GM23338 (cell line): ENCODE measurements at regions not wholly inside any gene's neighbourhood (a gene's known extent, or its start where the extent isn't known, plus 50 kb on each side); places are given as distances from the start of the nearest gene placed in this dataset.

Source experiments
- ATAC-seq: fragments of 200-7000 bp; cut with Tn5 transposase; 3 replicates; pipeline ENCODE4 v1.9.1; 2020
- DNase-seq: peaks from one replicate; pipeline ENCODE4 v3.0.0-alpha.2; 2015; ENCODE audit warnings: low spot score
- H2AFZ ChIP-seq: fragments of 200-600 bp; sonication (generic); 2 replicates; pipeline ENCODE4 v1.8.0; 2016; ENCODE audit warnings: antibody characterized with exemption, mild to moderate bottlenecking, moderate library complexity
- H3F3A ChIP-seq: fragments of 200-600 bp; sonication (generic); replicated peaks from 2 replicates; pipeline ENCODE4 v1.8.0; 2017; ENCODE audit warnings: antibody characterized with exemption, mixed run types, low read depth
- H3K27ac ChIP-seq: fragments of 200-600 bp; sonication (generic); 2 replicates; pipeline ENCODE4 v1.6.1; 2016; ENCODE audit warnings: low read depth
- H3K27me3 ChIP-seq: fragments of 200-600 bp; sonication (generic); 2 replicates; pipeline ENCODE4 v1.8.0; 2016; ENCODE audit warnings: mild to moderate bottlenecking, mixed run types, moderate library complexity; ENCODE audit not compliant: insufficient read depth
- H3K36me3 ChIP-seq: fragments of 200-600 bp; sonication (generic); 2 replicates; pipeline ENCODE4 v1.8.0; 2016; ENCODE audit warnings: mild to moderate bottlenecking; ENCODE audit not compliant: insufficient read depth
- H3K4me1 ChIP-seq: fragments of 200-600 bp; sonication (generic); 2 replicates; pipeline ENCODE4 v1.8.0; 2016; ENCODE audit warnings: mild to moderate bottlenecking, moderate library complexity; ENCODE audit not compliant: insufficient read depth
- H3K4me2 ChIP-seq: fragments of 200-600 bp; sonication (generic); 2 replicates; pipeline ENCODE4 v1.7.1; 2017; ENCODE audit warnings: mixed run types
- H3K4me3 ChIP-seq: fragments of 200-600 bp; sonication (generic); 2 replicates; pipeline ENCODE4 v1.6.1; 2016; ENCODE audit warnings: mixed run types
- H3K79me2 ChIP-seq: fragments of 200-600 bp; sonication (generic); replicated peaks from 2 replicates; pipeline ENCODE4 v1.8.0; 2017; ENCODE audit warnings: mild to moderate bottlenecking; ENCODE audit not compliant: insufficient read depth
- H3K9me2 ChIP-seq: fragments of 200-600 bp; sonication (generic); 2 replicates; pipeline ENCODE4 v1.8.0; 2017; ENCODE audit not compliant: insufficient read depth
- H4K20me1 ChIP-seq: fragments of 200-600 bp; sonication (generic); replicated peaks from 2 replicates; pipeline ENCODE4 v1.8.0; 2017; ENCODE audit warnings: mild to moderate bottlenecking; ENCODE audit not compliant: insufficient read depth
- H3K27ac Mint-ChIP-seq: 2 replicates; pipeline ENCODE4 v1.8.0; 2020; ENCODE audit warnings: inconsistent platforms, mild to moderate bottlenecking, moderate library complexity, mixed read lengths
- H3K27me3 Mint-ChIP-seq: 3 replicates; pipeline ENCODE4 v1.8.0; 2022; ENCODE audit warnings: low read depth, mild to moderate bottlenecking, moderate library complexity, mixed read lengths, inconsistent platforms; ENCODE audit not compliant: insufficient read depth, poor library complexity
- H3K36me3 Mint-ChIP-seq: 3 replicates; pipeline ENCODE4 v1.8.0; 2021; ENCODE audit warnings: low read depth, mild to moderate bottlenecking, inconsistent platforms, moderate library complexity, mixed read lengths
- H3K4me1 Mint-ChIP-seq: 3 replicates; pipeline ENCODE4 v1.8.0; 2020; ENCODE audit warnings: mild to moderate bottlenecking, inconsistent platforms, mixed read lengths
- H3K4me3 Mint-ChIP-seq: 3 replicates; pipeline ENCODE4 v1.8.0; 2021; ENCODE audit warnings: moderate library complexity, mild to moderate bottlenecking, inconsistent platforms, mixed read lengths
- H3K9me3 Mint-ChIP-seq: 3 replicates; pipeline ENCODE4 v1.8.0; 2020; ENCODE audit warnings: moderate library complexity, mild to moderate bottlenecking, inconsistent platforms, mixed read lengths
- CREB1 ChIP-seq: fragments of 250-450 bp; sonication (Bioruptor Pico); IDR thresholded peaks from 2 replicates; pipeline ENCODE4 v1.5.0; 2020; ENCODE audit warnings: low read depth, mild to moderate bottlenecking, moderate library complexity
- CTCF ChIP-seq, 2 experiments: fragments of 200-600 bp in 1 of 2; sonication (generic) in 1 of 2; conservative IDR thresholded peaks; 2 replicates each; pipeline versions ENCODE4 v1.5.1 to v1.6.1; 2016 to 2017; ENCODE audit warnings: antibody characterized with exemption in 2 of 2, low read depth in 2 of 2, mild to moderate bottlenecking in 2 of 2, moderate library complexity in 1 of 2
- ETS1 ChIP-seq: IDR thresholded peaks from 2 replicates; pipeline ENCODE4 v1.6.1; 2016; ENCODE audit warnings: antibody characterized with exemption
- EZH2 ChIP-seq: fragments of 200-600 bp; sonication (generic); IDR thresholded peaks from one replicate; pipeline ENCODE4 v1.8.0; 2017; ENCODE audit warnings: antibody characterized with exemption, mild to moderate bottlenecking, low read depth; ENCODE audit not compliant: unreplicated experiment
- POLR2AphosphoS5 ChIP-seq: IDR thresholded peaks from 2 replicates; pipeline ENCODE4 v1.6.1; 2016; ENCODE audit warnings: antibody characterized with exemption, low read depth
- REST ChIP-seq: IDR thresholded peaks from one replicate; pipeline ENCODE4 v1.6.1; 2018; ENCODE audit warnings: antibody characterized with exemption; ENCODE audit not compliant: unreplicated experiment
- STAT1 ChIP-seq: IDR thresholded peaks from one replicate; pipeline ENCODE4 v1.6.1; 2016; ENCODE audit warnings: antibody characterized with exemption; ENCODE audit not compliant: unreplicated experiment
- ZNF114 ChIP-seq: fragments of 250-450 bp; sonication (Bioruptor Pico); IDR thresholded peaks from 2 replicates; pipeline ENCODE4 v1.5.0; 2020; ENCODE audit warnings: mild to moderate bottlenecking, moderate library complexity
- ZNF331 ChIP-seq: fragments of 250-450 bp; sonication (Bioruptor Pico); IDR thresholded peaks from 2 replicates; pipeline ENCODE4 v1.5.0; 2020; ENCODE audit warnings: low read depth, mild to moderate bottlenecking, moderate library complexity
- ZNF462 ChIP-seq: fragments of 250-450 bp; sonication (Bioruptor Pico); IDR thresholded peaks from 2 replicates; pipeline ENCODE4 v1.5.0; 2020; ENCODE audit warnings: mild to moderate bottlenecking, moderate library complexity

GRCh38 chr5:10151656-10152055 is 98.0 kb downstream of the ATPSCKMT start:
- Histone ChIP-seq H2AFZ (no peak overlapping the region), H3K4me1 (peaks cover 3% of the 10 kb centered on the region; the same call in 1 of the 2 replicates), H3K4me3 (no peak overlapping the region), H3K9me2 (no peaks in the 10 kb centered on the region), H3K79me2 (no peaks in the 10 kb centered on the region), H3F3A (no peaks in the 10 kb centered on the region), H3K27me3 (no peaks in the 10 kb centered on the region), H4K20me1 (no peaks in the 10 kb centered on the region), H3K27ac (no peak overlapping the region), H3K4me2 (no peak overlapping the region), H3K36me3 (no peaks in the 10 kb centered on the region)
- no peak for DNase-seq
- TF ChIP-seq CREB1 (CRISPR knock-in tag) (no peak), POLR2AphosphoS5 (no peak), ZNF114 (CRISPR knock-in tag) (no peak), REST (no peak), ZNF331 (no peak)
- H3K4me1 Mint-ChIP-seq: peaks cover 10% of the 10 kb centered on the region; the same call in 2 of the 3 replicates
- no peaks in the 10 kb centered on the region for H3K36me3 Mint-ChIP-seq
- H3K27me3 Mint-ChIP-seq: no peaks in the 10 kb centered on the region
- no peak for ATAC-seq
- H3K27ac Mint-ChIP-seq: no peak overlapping the region
- no peaks in the 10 kb centered on the region for H3K9me3 Mint-ChIP-seq
- H3K4me3 Mint-ChIP-seq: no peak overlapping the region

GRCh38 chr5:10149911-10150310 is 99.8 kb downstream of the ATPSCKMT start:
- H4K20me1 ChIP-seq: no peaks in the 10 kb centered on the region
- H3K79me2 ChIP-seq: no peaks in the 10 kb centered on the region
- H3K27me3 ChIP-seq: no peaks in the 10 kb centered on the region
- H3F3A ChIP-seq: no peaks in the 10 kb centered on the region
- peaks cover 10% of the 10 kb centered on the region; the same call in 2 of the 3 replicates for H3K4me1 Mint-ChIP-seq
- no peaks in the 10 kb centered on the region for H3K36me3 ChIP-seq
- H3K27ac ChIP-seq: no peak overlapping the region
- no peaks in the 10 kb centered on the region; the same call in 1 of the 2 replicates for H3K4me1 ChIP-seq
- no peak for ATAC-seq
- peak overlapping the region; percentile 59 for H2AFZ ChIP-seq
- no peak overlapping the region for H3K4me3 ChIP-seq
- DNase-seq: no peak
- no peaks in the 10 kb centered on the region for H3K9me2 ChIP-seq
- no peak overlapping the region for H3K4me3 Mint-ChIP-seq
- no peak overlapping the region for H3K27ac Mint-ChIP-seq
- no peaks in the 10 kb centered on the region for H3K9me3 Mint-ChIP-seq
- no peaks in the 10 kb centered on the region for H3K27me3 Mint-ChIP-seq
- H3K36me3 Mint-ChIP-seq: no peaks in the 10 kb centered on the region
- no peak overlapping the region for H3K4me2 ChIP-seq
- TF ChIP-seq CTCF (conservative IDR thresholded peaks at IDR 0.05; ENCODE audit: low read depth in 2 of 2) (no peak), POLR2AphosphoS5 (no peak), ZNF462 (CRISPR knock-in tag) (no peak), STAT1 (no peak), ETS1 (no peak), EZH2 (no peak)
